OCI-LY3 (cell line): ENCODE measurements at regions not wholly inside any gene's neighbourhood (a gene's known extent, or its start where the extent isn't known, plus 50 kb on each side); places are given as distances from the start of the nearest gene placed in this dataset.

Source experiments
- H2AFZ ChIP-seq: fragments of 200-600, 300-600 bp; shearing (Covaris generic); 2 replicates; pipeline ENCODE4 v1.6.0; 2014; ENCODE audit warnings: antibody characterized with exemption, low read depth, low read length
- H3K27ac ChIP-seq: fragments of 200-600, 300-600 bp; sonication (generic); 2 replicates; pipeline ENCODE4 v1.5.1; 2014; ENCODE audit warnings: mild to moderate bottlenecking, low read length, moderate library complexity, mixed read lengths
- H3K27me3 ChIP-seq: fragments of 200-600, 300-600 bp; sonication (generic); 2 replicates; pipeline ENCODE4 v1.6.1; 2014; ENCODE audit warnings: low read depth, low read length, mixed read lengths
- H3K36me3 ChIP-seq: fragments of 200-600, 300-600 bp; sonication (generic); replicated peaks from 2 replicates; pipeline ENCODE3; 2014; ENCODE audit warnings: low read depth, low read length, mixed read lengths
- H3K4me1 ChIP-seq: fragments of 300-600, 200-600 bp; sonication (generic); 2 replicates; pipeline ENCODE4 v1.6.1; 2014; ENCODE audit warnings: low read length, mixed read lengths
- H3K4me2 ChIP-seq: fragments of 200-600, 300-600 bp; sonication (generic); 2 replicates; pipeline ENCODE4 v1.6.1; 2014; ENCODE audit warnings: low read length, mixed read lengths
- H3K4me3 ChIP-seq: fragments of 300-600, 200-600 bp; sonication (generic); 2 replicates; pipeline ENCODE4 v1.5.1; 2014; ENCODE audit warnings: antibody characterized with exemption, mild to moderate bottlenecking, low read length, moderate library complexity
- H3K79me2 ChIP-seq: fragments of 300-600, 200-600 bp; shearing (Covaris generic); 2 replicates; pipeline ENCODE4 v1.6.1; 2014; ENCODE audit warnings: mild to moderate bottlenecking, low read length, mixed read lengths
- H3K9ac ChIP-seq: fragments of 300-600, 200-600 bp; shearing (Covaris generic); 2 replicates; pipeline ENCODE4 v1.6.0; 2014; ENCODE audit warnings: mild to moderate bottlenecking, low read length, moderate library complexity
- H3K9me3 ChIP-seq: fragments of 200-600, 300-600 bp; shearing (Covaris generic); 2 replicates; pipeline ENCODE4 v1.6.1; 2014; ENCODE audit warnings: low read length, mixed read lengths; ENCODE audit not compliant: insufficient read depth
- H4K20me1 ChIP-seq: fragments of 200-600, 300-600 bp; sonication (generic); 2 replicates; pipeline ENCODE4 v1.6.1; 2016; ENCODE audit warnings: low read length, mixed read lengths; ENCODE audit not compliant: insufficient read depth
- CTCF ChIP-seq: fragments of 200-600, 300-600 bp; sonication (generic); IDR thresholded peaks from 2 replicates; pipeline ENCODE4 v1.5.1; 2014; ENCODE audit warnings: antibody characterized with exemption, low read length, low read depth
- EZH2phosphoT487 ChIP-seq: fragments of 200-600 bp; shearing (Covaris generic); IDR thresholded peaks from 2 replicates; pipeline ENCODE4 v1.6.1; 2018; ENCODE audit warnings: antibody characterized with exemption, mixed run types, low read depth

- Histone ChIP-seq H3K27ac (no peak overlapping the region), H3K9ac (no peak overlapping the region), H3K4me1 (no peaks in the 10 kb centered on the region), H3K27me3 (no peaks in the 10 kb centered on the region), H3K36me3 (no peaks in the 10 kb centered on the region), H3K9me3 (no peaks in the 10 kb centered on the region), H2AFZ (no peak overlapping the region), H3K4me2 (no peak overlapping the region), H3K79me2 (no peaks in the 10 kb centered on the region), H3K4me3 (no peak overlapping the region), H4K20me1 (no peaks in the 10 kb centered on the region)
- TF ChIP-seq EZH2phosphoT487: no peak
Measured at GRCh38 chr6:96276305-96276704, 245.3 kb upstream of the UFL1 start.

GRCh38 chr6:96276856-96277255, 244.8 kb upstream of the UFL1 start:
- Histone ChIP-seq H3K27ac (no peak overlapping the region), H3K4me3 (no peak overlapping the region), H2AFZ (no peak overlapping the region), H3K9ac (no peak overlapping the region), H3K36me3 (no peaks in the 10 kb centered on the region), H3K4me2 (no peak overlapping the region), H3K27me3 (no peaks in the 10 kb centered on the region), H4K20me1 (no peaks in the 10 kb centered on the region), H3K79me2 (no peaks in the 10 kb centered on the region), H3K4me1 (no peaks in the 10 kb centered on the region), H3K9me3 (no peaks in the 10 kb centered on the region)
- no peak for TF ChIP-seq EZH2phosphoT487
- no peak for TF ChIP-seq CTCF

GRCh38 chr6:96279084-96279483, 242.5 kb upstream of the UFL1 start:
- no peak overlapping the region for H3K4me3 ChIP-seq
- no peak overlapping the region for H3K27ac ChIP-seq
- H3K4me1 ChIP-seq: no peaks in the 10 kb centered on the region
- H3K79me2 ChIP-seq: no peaks in the 10 kb centered on the region
- H4K20me1 ChIP-seq: no peaks in the 10 kb centered on the region
- no peak overlapping the region for H3K4me2 ChIP-seq
- H3K9me3 ChIP-seq: no peaks in the 10 kb centered on the region
- H3K27me3 ChIP-seq: no peaks in the 10 kb centered on the region
- H2AFZ ChIP-seq: no peak overlapping the region
- no peaks in the 10 kb centered on the region for H3K36me3 ChIP-seq
- TF ChIP-seq CTCF: no peak
- H3K9ac ChIP-seq: no peak overlapping the region

- Histone ChIP-seq H3K4me1 (no peaks in the 10 kb centered on the region), H3K9me3 (no peaks in the 10 kb centered on the region), H3K79me2 (no peaks in the 10 kb centered on the region), H3K27me3 (no peaks in the 10 kb centered on the region), H3K27ac (no peak overlapping the region), H2AFZ (no peak overlapping the region), H3K9ac (no peak overlapping the region), H4K20me1 (no peaks in the 10 kb centered on the region), H3K4me3 (no peak overlapping the region), H3K4me2 (no peak overlapping the region), H3K36me3 (no peaks in the 10 kb centered on the region)
- TF ChIP-seq EZH2phosphoT487: no peak
- no peak for TF ChIP-seq CTCF
Measured at GRCh38 chr6:96286503-96286902, 235.1 kb upstream of the UFL1 start.

GRCh38 chr6:96299525-96299924, 222.1 kb upstream of the UFL1 start:
- Histone ChIP-seq H3K27me3 (no peaks in the 10 kb centered on the region), H2AFZ (no peak overlapping the region), H3K9me3 (no peaks in the 10 kb centered on the region), H3K27ac (no peak overlapping the region), H3K9ac (no peak overlapping the region), H3K4me2 (no peak overlapping the region), H3K4me3 (no peak overlapping the region), H3K36me3 (no peaks in the 10 kb centered on the region), H3K4me1 (no peaks in the 10 kb centered on the region), H4K20me1 (no peaks in the 10 kb centered on the region), H3K79me2 (no peaks in the 10 kb centered on the region)
- TF ChIP-seq EZH2phosphoT487: no peak
